Mammary epithelial cell (primary cell): ENCODE measurements at regions not wholly inside any gene's neighbourhood (a gene's known extent, or its start where the extent isn't known, plus 50 kb on each side); places are given as distances from the start of the nearest gene placed in this dataset.

Experiments
- EZH2 ChIP-seq: IDR thresholded peaks from 2 replicates; pipeline ENCODE4 v1.6.1; 2012; ENCODE audit warnings: low read length, inconsistent platforms, borderline replicate concordance
- TF ChIP-seq, protein P1 (sequence below), 2 donors: IDR thresholded peaks in 1 of 2; conservative IDR thresholded peaks in 1 of 2; 2 replicates each; pipeline ENCODE4 v1.5.1; 2011 to 2012; ENCODE audit warnings: inconsistent platforms in 2 of 2, low read length in 2 of 2, mild to moderate bottlenecking in 2 of 2, control low read depth in 1 of 2, low read depth in 1 of 2; ENCODE audit not compliant: insufficient read depth in 1 of 2; ENCODE audit errors: extremely low read depth in 1 of 2

GRCh38 chr15:94028809-94029208 is 202.6 kb upstream of the MCTP2 start:
- TF ChIP-seq, protein P1, sequence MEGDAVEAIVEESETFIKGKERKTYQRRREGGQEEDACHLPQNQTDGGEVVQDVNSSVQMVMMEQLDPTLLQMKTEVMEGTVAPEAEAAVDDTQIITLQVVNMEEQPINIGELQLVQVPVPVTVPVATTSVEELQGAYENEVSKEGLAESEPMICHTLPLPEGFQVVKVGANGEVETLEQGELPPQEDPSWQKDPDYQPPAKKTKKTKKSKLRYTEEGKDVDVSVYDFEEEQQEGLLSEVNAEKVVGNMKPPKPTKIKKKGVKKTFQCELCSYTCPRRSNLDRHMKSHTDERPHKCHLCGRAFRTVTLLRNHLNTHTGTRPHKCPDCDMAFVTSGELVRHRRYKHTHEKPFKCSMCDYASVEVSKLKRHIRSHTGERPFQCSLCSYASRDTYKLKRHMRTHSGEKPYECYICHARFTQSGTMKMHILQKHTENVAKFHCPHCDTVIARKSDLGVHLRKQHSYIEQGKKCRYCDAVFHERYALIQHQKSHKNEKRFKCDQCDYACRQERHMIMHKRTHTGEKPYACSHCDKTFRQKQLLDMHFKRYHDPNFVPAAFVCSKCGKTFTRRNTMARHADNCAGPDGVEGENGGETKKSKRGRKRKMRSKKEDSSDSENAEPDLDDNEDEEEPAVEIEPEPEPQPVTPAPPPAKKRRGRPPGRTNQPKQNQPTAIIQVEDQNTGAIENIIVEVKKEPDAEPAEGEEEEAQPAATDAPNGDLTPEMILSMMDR (conservative IDR thresholded peaks at IDR 0.05 in 1 of 2, IDR thresholded peaks at IDR 0.05 in 1 of 2; ENCODE audit: extremely low read depth in 1 of 2, insufficient read depth in 1 of 2, low read depth in 1 of 2, low read length in 2 of 2): no peak
- no peak for TF ChIP-seq EZH2
